ENCODE measurements at regions not wholly inside any gene's neighbourhood (a gene's known extent, or its start where the extent isn't known, plus 50 kb on each side); places are given as distances from the start of the nearest gene placed in this dataset.

DNA sequence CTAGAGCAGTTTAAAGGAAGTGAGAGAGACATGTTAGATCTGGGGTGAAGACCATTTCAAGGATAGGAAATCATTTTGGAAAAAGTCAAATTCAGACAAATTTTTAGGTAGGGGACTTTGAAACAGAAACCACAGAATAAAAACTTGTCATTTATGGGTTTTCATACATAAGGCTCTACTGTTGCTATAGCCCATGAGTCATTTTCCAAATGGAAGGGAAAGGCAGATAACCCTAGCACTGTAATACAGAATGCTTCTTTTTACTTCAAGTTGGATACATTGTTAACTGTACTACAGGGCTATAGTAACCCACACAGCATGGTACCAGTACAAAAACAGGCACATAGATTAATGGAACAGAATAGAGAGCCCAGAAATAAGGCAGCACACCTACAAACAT is 455.4 kb downstream of the EBF1 start:
- no peak for DNase-seq

DNA sequence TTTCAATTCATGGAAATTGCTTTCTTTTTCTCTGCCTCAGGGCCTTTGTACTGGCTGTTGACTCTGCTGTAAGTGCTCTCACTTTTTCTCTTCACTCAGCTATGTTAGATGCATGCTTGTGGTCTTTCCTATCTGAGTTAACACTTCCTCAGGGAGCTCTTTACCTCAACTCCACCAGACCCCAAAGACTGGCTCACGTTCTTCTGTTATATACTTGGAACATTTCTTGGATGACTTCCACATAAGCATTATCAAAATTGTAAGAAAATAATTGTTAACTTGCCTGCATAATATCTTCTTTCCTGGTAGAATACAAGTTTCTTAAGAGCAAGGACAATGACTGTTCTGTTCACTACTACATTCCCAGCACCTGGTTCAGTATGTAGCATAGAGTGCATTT is 455.9 kb downstream of the EBF1 start:
- DNase-seq: no peak

DNA sequence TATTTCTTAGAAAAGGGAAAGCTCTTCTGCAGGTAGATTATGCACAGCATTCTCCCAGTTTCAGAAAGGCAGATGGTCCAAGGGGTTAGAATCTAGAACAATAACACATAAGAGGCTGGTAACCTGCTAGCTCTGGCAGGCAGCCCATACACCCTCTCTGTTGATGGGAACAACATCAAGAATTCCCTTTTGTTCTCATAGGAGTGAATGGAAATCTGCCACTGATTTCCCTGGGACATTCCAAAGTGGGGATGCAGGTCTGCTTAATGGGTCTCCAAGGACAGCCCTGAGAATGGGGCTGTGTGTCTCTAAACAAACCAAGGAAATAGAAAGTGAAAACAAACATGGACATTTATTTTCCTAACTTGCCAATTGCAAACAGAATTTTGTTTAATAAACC is 456.8 kb downstream of the EBF1 start:
- DNase-seq: no peak

DNA sequence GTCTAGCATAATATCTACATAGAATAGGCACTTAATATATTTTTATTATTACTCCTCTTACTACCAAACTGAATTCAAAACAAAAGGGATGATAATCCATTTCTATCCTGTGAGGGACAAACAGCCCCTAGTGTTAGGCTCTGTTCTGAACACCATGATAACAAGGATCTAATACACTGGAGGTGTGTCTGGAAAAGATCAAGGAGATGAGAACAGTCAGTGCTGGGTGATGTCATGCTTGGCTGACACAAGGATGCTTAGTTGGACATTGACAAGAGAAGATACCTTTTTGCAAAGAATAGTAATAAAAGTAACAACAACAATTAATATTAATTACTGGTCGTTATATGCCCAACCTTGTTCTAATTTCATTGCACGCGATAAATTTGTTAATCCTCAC is 458.7 kb downstream of the EBF1 start:
- DNase-seq: no peak

DNA sequence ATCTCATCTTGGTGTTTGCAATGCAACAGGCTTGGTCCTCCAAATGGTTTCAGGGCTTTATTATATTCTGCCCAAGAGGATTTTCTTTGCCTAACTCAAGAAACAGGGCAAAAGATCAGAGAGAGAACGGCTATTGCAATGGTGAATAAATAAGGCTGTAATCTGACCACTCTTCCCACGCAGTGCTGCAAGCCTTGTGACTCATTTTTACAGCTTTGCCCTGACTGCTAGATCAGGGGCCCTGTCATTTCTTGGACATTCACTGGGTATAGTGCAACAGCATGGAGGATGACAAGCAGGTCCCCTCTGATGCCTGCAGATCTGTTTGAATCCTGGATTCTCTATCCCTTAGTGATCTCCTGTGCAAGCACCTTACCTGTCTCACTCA is 459.1 kb downstream of the EBF1 start:
- no peak for DNase-seq

DNA sequence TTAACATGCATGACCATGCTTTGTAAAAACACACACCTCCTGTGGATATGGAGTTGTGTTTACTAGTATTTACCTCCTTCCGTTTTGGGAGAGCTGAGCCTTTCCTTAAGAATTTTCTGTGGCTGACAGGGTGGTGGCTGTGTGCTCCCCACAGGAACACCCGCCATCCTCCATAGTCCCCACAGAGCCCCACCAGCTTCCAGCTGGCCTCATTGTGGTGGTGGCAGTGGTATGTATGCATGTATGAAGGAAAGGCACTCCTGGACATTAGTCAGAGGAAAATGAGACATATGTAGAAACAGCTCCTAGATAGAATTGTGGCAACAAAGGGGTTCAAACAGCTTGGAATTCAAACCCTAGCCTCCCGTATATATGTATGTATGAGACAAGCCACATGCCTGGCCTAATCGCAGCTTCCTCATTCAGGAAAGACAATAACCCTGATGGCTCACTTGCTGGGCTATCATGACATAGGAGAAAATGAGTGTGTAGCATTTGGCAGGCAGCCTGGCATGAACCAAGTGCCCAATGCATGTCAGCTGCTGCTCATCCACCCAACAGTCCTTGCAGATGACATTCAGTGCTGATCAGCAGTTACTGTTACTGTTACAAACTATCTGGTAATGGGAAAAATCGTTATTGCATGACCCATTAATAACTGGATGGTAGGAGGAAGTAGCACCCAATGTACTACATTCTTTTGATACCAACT is 459.7 kb downstream of the EBF1 start:
- no peak for DNase-seq

DNA sequence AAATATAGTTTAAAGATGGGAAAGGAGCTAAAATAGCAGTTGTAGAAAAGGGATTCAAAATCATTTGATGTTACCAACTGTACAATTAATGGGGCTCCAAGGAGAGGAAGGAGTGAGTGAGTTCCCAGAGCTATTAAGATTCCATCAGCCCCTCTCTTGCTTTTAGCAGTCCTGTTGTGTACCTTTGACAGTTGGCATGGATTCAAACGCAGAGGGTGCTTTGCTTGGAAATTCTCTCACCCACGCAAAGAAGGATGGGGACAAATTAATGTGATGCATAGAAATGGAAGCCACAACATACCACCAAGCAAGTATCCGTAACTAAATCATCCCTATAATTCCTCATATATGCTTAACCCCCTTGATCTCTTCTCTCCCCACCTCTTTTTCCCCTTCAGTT is 461.3 kb downstream of the EBF1 start:
- DNase-seq: no peak

DNA sequence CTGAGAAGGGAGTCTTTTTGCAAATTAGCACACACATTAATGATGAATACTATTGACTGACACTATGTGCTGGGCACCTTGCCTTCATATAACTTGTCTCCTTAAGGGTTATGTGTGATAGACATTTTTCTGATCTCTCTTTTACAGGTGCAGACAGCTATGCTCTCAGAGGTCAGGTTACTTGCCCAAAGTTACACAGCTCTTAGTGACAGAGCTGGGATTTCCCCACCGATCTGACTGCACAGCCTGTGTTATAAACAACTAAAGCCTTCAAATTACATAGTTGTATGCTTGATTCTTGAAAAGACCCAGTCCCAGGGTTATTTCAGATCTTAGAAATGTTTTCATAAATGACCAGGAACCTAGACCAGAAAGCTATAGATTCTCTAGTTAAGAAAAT is 462.7 kb downstream of the EBF1 start:
- DNase-seq: no peak

DNA sequence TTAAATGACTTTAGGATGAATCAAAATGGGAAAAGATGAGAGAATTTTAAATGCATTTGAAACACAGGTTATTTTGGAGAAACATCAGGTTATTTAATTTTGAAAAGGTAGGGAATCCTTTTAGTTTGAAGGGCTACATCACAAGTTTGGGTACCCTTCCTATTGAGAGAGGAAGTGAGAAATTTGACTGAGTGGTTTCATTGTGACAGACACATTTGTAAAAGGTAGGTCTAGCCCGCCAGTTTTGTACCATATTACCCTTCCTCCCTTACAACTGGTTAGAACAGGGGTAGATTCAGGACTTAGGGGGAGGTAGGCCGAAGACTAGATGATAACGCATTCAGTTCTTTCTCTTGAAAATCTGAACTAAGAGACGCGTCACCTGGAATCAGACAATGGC is 464.2 kb downstream of the EBF1 start:
- no peak for DNase-seq

DNA sequence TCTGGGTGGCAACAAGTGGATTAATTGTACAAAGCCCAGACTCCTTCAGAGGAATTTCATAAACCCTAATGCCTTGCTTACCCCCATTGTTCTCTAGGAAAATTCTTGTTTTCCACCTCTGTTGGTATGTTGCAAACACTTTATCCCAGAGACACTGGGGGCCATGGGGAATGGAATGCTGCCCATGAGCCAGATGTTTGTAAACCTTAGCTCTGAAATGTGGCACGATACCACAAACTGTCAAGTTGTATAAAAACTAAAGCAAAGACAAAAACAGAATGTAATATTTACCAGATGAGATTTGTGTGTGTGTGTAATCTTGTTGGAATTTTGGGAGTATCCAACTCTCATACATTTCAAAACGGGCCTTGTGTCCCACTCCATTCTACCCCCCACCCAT is 465.0 kb downstream of the EBF1 start:
- no peak for DNase-seq

DNA sequence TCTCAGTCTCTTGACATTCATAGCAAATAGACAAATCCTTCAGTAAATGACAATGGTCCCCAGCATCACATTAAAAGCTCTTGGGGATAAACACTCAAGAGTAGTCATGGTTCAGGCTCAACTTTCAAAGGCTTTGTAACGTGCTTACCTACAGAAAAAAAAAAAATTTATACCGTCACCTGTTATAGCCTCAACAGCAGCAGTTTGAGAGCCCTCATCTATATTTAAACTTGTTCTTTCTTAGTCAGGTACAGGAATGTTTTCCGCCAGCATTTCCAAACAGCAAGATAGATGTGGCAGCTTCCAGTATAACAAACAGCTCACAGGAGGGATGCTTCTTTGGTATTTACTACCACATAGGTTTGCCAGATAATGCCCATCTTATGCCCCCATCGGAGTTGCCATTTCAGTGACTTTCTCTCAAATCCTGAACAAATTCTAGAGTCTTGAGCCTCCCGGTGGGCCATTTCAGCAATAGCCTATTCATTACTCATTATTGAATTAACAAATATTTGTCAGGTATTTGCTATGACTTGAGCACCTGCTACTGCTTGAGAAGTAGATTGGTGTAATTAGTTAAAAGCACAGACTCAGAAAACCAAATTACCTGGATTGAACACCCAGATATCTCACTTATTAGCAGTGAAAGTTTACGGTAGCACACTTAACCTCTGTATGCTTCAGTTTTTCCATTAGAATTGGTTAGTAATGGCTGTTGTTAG is 470.0 kb downstream of the EBF1 start:
- DNase-seq: no peak

DNA sequence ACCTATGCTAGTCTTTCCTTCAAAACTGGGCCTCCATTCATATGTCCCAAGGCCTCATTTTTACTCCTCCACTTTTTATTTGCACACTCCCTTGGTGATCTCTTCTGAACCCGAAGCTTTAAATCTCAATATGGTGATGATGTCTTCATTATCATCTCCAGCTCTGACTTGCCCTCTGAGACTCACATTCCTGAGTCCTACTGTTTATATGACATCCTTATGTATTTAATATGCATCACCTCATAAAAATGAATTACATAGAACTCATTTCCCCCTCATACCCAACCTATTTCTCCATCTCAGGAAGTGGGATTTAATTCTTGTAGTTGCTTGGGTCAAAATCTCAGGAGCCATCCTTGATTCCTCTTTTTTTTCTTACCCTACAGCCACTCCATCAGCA is 473.0 kb downstream of the EBF1 start:
- DNase-seq: no peak

DNA sequence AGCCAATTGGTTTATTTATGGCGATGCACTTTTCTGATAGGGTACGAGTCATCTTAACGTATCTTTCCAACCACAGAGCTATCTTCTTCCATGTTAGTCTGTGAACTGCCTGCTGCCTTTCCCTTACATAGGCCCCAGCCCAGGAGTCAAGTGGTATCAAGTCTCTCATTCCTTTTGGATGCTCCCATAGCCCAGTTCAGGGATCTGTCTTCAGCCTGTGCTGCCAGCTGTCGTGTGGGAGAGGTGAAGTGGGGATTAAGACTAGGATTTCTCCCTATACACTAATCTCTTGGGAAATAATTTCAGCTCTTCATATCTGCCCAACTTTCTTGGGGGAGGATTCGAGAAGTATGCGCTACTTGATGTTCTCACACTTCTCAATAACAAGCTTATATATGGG is 475.7 kb downstream of the EBF1 start:
- no peak for DNase-seq

DNA sequence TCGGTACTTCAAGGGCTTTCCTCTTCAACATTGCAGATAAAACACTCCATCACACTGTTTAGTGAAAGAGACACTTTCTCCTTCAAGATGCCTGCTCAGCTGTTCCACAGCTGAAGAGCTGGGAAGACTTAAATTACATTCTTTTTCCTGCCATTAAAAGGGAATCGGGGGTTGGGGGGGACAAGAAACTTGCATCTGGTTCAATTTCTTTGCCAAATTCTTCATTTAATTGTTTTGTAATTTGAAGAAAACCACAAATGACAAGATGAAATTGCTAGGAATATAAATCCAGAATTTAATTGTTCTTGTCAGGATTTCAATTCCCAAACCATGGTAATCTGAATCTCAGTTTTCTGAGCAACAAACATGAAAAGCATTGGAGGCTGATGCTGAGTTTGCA is 478.3 kb downstream of the EBF1 start:
- DNase-seq: no peak

DNA sequence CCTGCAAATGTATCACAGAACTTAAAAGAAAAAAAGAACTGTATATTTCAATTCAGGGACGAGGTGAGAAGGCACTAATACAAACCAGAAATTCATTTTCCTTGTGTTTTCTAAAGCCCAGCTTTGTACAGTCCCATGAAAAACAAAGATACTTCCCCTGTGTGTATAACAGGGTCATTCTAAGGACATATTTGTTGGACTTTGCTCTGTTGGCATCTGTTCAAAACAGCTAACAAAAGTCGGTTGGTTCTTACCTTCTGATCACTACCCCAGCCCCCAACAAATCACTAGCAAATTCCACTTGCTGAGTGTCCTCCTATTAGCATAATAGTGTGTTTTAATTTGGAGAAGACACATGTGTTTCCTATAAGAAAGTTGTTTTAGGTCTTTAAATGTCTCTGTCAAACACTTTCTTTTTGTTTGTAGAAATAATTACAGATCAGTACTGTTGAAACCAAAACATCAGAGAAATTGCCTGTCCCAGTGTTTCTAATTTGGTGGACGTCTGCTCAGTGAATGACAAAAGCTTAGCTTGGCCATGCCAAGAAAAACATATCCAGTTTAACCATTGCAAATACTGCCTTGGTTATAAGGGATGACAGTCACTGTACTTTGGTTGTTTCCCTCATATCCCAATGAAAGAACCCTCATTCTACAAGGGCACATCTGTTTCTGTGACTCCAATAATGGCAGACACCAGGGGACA is 480.5 kb downstream of the EBF1 start:
- DNase-seq: no peak

DNA sequence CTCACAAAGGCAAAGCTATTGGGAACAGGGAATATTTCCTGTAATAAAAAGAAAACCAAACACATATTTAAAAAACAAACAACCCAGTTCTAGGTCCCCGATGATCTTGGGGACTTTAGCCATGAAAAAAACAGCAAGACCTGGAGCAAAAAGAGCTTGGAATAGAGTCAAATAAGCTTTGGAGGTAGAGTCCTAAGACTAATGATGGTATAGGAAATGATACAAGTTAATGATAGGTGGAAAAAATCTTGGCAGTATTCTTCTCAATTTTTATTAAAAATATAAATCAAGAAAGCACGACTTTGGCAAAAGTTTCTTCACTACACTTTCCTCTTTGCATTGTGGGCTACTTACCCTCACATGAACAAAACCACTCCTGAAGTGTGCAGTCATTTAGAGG is 481.5 kb downstream of the EBF1 start:
- DNase-seq: no peak

DNA sequence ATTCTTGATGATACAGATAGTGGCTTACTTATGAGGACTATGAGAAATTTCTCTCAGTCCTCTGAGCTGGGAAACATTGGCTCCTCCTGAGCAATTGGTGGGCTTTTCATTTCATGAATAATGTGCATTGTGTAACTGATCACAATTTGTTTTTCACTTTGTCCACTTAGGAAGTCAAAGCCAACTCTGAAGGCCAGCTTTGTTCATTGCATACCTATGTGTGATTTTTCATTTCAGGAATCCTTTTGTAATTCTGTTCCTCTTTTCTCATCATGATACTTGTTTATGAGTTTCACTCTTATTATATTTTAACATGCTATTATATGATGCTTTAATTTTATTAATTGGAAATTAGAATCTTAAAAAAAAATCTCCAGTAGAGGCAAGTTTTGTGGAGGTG is 483.0 kb downstream of the EBF1 start:
- no peak for DNase-seq

DNA sequence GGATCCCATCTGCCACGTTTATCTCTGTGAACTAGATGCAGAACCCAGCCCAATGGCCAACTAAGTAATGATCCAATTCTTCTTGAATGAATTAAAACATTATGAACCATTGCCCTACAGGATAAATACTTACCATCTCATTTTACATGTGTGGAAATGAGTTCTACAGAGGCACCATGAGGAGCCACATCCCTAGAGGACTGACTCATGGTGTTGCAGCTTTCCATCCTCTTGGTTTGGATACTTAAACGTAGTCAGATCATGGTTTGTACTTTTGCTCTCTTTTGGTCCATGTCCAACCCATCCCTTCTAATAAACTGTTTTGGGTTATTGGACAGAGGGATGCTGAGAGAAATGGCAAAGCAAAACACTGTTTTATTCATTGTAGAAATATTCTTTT is 484.8 kb downstream of the EBF1 start:
- no peak for DNase-seq

DNA sequence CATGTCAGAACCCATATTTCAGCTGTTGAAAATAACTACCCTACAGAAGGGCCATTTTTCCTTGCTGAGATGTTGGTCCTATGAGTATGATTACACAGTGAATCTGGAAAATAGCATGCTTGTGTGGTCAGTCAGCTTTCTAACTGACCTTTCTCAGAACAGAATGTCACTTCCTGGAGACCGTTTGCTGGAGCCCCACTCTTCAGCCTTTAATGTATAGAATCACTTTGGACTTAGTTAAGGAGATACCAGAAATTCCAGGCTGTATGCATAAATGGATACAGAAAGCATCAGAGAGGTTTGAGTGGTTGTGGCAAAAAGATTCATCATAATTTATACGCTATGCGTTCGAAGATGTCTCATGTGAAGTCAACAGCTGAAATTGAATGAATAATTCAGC is 488.1 kb downstream of the EBF1 start:
- DNase-seq: no peak

DNA sequence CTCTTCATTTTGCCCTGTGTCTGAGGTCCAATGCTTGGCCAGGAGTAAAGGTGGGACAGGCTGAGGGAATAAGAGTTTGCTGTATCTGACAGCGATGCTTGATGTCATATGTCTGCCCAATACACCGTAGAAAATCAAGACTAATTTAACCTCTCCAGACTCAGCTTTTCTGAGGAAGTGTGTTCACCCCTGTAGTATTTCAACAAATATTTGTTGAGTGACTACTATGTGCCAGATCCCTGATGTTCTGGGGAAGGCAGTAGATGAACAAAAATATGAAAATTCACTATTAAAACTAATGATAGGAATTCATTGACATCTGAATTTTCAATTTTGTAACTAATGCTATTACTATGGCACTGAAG is 489.7 kb downstream of the EBF1 start:
- DNase-seq: no peak

DNA sequence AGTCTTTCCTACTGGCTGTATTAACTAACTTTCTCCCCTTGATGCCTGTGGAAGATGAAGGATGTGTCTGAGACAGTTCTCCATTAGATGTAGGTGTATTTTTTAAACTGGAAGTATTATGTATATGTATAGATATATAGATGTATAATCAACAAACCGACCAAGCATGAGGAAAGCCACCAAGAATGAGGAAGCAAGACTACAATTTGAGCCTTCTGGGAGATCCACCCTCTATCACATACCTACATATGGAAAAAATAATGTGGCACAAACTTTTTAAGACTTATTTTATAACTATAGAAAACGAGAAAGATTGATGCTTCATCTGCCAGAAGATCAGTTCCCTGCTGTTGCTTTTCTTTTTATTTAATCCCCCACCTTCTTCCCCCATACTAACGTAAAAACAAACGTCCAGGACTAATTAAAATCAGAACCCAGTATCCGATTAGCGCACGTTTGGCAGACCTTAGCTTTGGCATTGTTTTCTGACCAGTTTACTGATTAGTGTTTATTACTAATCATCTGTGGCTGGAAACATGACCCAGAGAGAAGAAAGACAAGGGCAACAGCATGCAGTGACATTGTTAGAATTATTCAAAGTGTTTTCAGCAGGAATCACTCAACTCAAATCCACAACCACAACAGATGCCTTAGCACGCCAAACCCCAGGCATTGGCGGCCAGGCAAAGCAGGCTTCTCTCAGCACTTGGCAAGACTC is 490.2 kb downstream of the EBF1 start:
- DNase-seq: no peak

DNA sequence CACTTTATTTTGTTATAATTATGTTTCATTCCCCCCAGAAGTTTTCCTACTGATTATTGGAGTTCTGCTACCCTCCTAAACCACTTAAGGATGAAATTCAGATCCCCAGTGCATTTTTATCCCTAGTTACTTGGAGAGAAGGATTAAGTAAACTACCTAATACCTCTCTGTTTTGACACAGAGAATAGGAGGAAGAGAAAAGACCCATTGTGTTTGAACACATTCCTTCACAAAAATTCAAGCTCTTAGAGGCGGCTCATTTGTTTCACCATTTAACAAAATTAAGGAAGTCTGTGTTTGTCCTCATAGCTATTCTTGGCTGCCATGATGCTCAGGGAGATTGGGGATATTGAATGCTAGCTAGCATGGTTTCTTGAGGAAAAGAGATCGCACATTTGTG is 492.6 kb downstream of the EBF1 start:
- DNase-seq: no peak

DNA sequence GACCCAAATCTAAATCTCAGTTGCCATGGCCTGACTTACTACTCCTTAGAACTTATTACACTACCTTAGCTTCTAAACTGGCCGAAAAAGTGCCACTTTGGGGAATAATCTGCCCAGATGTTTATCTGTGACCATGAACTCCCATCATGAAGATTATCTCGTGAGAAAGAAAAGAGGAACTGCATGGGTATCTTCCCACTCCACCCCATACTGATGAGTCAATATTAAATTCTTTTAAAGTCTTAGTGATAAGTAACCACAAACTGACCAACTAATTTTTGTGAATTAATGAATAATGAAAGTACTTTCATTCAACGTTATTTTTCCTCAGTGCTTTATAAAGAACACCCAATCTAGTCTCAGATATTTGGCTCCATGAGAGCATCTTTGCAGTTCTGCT is 493.5 kb downstream of the EBF1 start:
- no peak for DNase-seq

DNA sequence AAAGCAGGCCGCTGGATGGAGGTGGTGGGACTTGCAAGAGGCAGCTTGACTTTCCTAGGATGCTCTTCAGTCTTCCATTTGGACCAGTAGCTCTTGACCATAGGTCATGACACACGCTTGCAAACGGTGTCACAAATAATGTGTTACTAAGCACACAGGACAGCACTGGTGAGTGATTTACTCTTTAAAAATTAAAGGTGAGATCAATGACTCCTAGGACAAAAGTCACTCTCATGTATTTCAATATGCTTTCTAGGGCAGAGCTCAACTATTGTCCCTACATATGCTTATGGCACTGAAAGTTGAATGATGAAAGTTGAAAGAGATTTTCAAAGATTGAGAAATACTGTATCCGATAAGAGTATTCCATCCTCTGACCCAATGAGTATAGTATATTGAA is 496.7 kb downstream of the EBF1 start:
- no peak for DNase-seq
